HepG2 (cell line): ENCODE measurements at regions not wholly inside any gene's neighbourhood (a gene's known extent, or its start where the extent isn't known, plus 50 kb on each side); places are given as distances from the start of the nearest gene placed in this dataset.
A peak's percentile ranks its signal among the peaks of the same experiment; 100 is the strongest.

ENCODE experiments used
- BRD4 ChIP-seq: sonication (generic); formaldehyde crosslinking; IDR thresholded peaks from 2 replicates; pipeline ENCODE4 v1.4.0; 2020; ENCODE audit warnings: missing genetic modification reagents
- CBX2 ChIP-seq, 2 experiments: fragments of 200-600 bp in 1 of 2; sonication (generic); formaldehyde crosslinking in 1 of 2; IDR thresholded peaks; 2 replicates each; pipeline versions ENCODE4 v1.7.0 to v1.8.1; 2018 to 2022; ENCODE audit warnings: low read depth in 2 of 2, low read length in 1 of 2, mild to moderate bottlenecking in 1 of 2, missing genetic modification reagents in 1 of 2
- CEBPG ChIP-seq: IDR thresholded peaks from 2 replicates; pipeline ENCODE4 v1.6.1; 2016
- ETV5 ChIP-seq: IDR thresholded peaks from 2 replicates; pipeline ENCODE4 v1.6.1; 2018; ENCODE audit warnings: missing biosample characterization, missing genetic modification reagents, inconsistent platforms, borderline replicate concordance
- ETV6 ChIP-seq: sonication (generic); formaldehyde crosslinking; conservative IDR thresholded peaks from 2 replicates; pipeline ENCODE4 v1.4.0; 2020; ENCODE audit warnings: missing genetic modification reagents
- GABPA ChIP-seq, 2 experiments: IDR thresholded peaks; 2 replicates each; pipeline ENCODE4 v1.6.1; 2011 to 2016; ENCODE audit warnings: low read depth in 2 of 2, low read length in 1 of 2, missing biosample characterization in 1 of 2, missing genetic modification characterization in 1 of 2
- PHF8 ChIP-seq: sonication (generic); formaldehyde crosslinking; IDR thresholded peaks from 2 replicates; pipeline ENCODE4 v1.5.0; 2020; ENCODE audit warnings: missing genetic modification reagents
- POLR2AphosphoS5 ChIP-seq: IDR thresholded peaks from 2 replicates; pipeline ENCODE4 v1.6.1; 2012; ENCODE audit warnings: low read depth, low read length
- TF ChIP-seq, protein P1 (sequence below): sonication (generic); formaldehyde crosslinking; IDR thresholded peaks from 2 replicates; pipeline ENCODE4 v1.5.0; 2020; ENCODE audit warnings: missing genetic modification reagents

DNA sequence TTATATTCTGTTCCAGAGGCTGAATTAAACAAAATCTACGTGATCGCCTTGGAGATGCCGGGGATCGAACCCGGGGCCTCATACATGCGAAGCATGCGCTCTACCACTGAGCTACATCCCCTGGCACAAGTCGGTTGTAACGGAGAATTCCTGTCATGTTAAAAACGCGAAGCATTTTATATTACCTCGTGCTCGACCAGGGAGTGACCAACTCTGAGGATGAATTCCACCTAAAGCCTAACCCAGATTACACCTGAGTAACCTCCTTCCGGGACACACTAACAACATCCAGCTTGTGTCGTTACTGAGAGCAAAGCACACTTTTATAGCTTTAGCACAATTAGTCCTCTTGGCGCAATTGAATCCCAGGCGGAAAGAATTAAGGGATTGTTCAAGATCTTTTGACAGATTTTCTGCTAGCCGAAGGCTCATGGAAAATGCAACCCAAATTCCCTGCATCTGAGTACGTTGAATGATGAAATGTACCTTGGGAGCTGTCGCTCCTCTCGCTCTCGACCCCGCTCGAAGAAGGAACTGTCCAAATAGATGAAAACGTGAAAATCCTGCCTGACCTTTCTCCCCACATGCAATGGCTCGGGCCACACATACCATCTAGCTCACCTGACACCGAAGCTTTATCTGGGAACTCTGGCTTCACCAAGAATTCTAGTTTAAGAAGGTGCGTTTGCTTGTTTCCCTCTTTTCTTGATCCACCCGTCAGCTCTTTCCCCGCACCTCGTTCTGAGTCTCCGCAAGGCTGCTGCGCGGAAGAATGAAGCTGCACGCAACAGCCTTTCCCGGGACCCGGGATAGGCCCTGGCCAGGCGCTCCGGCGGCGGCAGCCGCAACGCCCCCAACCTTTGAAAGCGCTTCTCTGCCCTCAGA lies 148.3 kb downstream of the GPX5 start:
- TF ChIP-seq ETV6 (CRISPR knock-in tag) (0 out of 2 replicates have a peak, but pooled peaks have one; percentile 13), CEBPG (CRISPR knock-in tag) (no peak; the same call in 1 of the 2 replicates), GABPA (IDR thresholded peaks at IDR 0.05; ENCODE audit: low read depth, low read length) (no peak), GABPA (CRISPR knock-in tag; IDR thresholded peaks at IDR 0.05; ENCODE audit: low read depth) (no peak), BRD4 (CRISPR knock-in tag) (no peak), PHF8 (CRISPR knock-in tag) (no peak), ETV5 (0 out of 2 replicates have a peak, but pooled peaks have one; percentile 12), CBX2 (IDR thresholded peaks at IDR 0.05; ENCODE audit: low read depth, low read length) (no peak), CBX2 (CRISPR knock-in tag; IDR thresholded peaks at IDR 0.05; ENCODE audit: low read depth) (0 out of 2 replicates have a peak, but pooled peaks have one; percentile 41), POLR2AphosphoS5 (no peak)
- TF ChIP-seq, protein P1, sequence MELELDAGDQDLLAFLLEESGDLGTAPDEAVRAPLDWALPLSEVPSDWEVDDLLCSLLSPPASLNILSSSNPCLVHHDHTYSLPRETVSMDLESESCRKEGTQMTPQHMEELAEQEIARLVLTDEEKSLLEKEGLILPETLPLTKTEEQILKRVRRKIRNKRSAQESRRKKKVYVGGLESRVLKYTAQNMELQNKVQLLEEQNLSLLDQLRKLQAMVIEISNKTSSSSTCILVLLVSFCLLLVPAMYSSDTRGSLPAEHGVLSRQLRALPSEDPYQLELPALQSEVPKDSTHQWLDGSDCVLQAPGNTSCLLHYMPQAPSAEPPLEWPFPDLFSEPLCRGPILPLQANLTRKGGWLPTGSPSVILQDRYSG = no peak
